ENCODE measurements at regions not wholly inside any gene's neighbourhood (a gene's known extent, or its start where the extent isn't known, plus 50 kb on each side); places are given as distances from the start of the nearest gene placed in this dataset.

DNA sequence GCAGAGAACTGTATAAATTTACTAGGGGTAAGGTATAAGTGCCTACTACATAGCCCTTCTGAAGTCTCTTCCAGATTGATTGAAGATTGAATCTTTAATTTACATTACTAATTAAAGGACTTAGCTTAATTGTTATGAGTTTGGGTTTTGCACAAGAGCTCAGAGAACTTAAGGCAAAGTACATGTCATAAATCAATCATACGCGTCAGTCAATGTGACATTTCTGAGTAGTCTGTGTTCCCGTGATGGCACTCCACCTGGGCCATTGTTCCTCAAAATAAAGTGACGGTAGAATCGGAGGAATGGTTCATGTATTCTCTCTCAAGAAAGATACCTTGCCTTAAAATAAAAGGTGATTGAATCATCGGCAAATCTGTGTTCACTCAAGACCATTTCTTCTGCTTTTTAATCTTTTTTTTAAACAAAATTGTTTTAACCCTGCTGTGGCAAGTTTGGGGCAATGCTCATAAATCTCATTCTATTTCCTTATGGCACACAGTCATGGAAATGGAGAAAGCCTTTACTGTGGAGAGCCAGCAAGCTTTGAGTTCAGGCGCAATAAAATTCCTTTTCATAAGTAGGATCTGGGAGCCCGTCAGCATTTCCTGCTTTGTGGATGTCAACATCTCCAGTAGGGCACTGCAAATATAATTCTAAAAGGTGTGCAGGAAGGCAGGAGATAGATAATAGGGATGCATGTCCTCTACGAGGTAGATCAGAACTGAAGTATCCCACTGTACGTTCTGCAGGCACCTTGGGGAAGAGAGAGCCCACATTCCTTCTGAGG, 427.4 kb downstream of the GATA3 start:
- DNase-seq (ENCODE audit: low spot score) = no peak

DNA sequence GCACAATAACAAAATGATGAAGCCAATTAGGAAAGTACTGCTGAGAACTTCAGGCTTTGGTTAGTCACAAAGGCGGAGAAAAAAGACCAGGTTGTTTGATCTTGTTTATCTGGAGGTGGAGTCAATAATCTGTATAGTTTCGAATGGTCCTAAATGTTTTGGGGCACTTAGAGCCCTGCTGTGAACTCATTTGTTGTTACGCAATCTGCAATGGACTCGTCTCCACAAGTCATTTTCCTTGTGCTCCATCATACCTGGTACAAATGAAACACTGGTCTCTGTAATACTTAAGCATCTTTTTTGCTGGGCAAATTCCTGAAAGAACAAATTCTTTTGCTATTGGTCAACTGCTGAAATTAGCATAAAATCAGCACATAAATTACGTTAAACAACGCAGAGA, 430.5 kb downstream of the GATA3 start:
- DNase-seq (ENCODE audit: low spot score) = no peak

DNA sequence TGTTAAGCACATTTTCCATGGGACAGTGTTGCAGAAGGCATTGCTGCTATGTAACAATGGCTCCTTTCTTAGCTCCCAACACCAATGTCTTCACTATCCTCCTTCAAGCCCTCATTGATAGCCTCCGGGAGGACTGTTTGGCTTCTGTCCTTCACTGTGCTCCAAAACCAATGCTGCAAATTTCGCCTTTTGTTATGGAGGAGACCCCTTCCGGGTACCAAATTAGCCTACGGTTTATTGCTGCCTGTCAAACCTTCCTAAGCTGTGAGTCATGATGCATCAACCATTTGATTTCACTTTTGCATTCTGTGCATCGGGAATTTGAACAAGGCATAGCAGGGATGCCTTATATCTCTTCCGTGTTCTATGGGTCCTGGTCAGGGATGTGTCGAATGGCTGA, 432.9 kb downstream of the GATA3 start:
- DNase-seq (ENCODE audit: low spot score) = no peak

DNA sequence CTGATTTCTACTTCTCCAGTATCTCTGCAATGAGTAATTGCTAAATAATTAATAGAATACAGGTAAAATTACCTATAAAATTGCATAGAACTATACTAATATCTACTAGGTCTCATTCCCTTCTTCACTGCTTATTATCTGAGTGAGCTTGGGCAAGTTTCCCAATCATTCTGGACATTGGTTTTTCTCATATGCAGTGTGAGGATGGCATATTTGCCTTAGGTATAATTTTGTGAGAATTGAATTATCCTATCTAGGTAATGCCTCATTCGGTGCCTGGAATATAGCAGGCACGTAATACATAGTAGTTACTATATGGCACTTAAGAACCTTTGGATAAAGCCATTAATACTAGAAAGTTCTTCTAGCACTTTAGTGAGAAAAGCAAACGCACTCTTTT, 434.7 kb downstream of the GATA3 start:
- DNase-seq (ENCODE audit: low spot score) = no peak

DNA sequence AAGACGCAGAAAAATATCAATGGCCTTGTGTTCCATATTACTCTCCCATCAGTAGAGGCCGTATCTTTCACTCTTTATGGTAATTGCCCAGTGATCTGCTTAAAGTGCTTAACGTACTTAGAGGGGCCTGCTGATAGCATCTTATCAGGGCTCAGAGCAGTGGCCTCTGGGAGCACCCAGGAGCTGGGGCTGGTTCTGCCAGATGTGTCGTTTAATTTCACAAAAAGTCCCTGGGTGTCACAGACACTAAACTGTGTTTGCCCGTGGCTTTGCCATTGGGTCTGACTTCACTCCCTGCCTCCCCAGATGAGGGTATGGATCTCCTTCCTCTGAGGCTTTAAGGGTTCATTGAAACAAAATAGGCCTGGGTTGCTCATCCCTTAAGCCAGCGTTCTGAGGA, 435.3 kb downstream of the GATA3 start:
- DNase-seq (ENCODE audit: low spot score) = no peak

DNA sequence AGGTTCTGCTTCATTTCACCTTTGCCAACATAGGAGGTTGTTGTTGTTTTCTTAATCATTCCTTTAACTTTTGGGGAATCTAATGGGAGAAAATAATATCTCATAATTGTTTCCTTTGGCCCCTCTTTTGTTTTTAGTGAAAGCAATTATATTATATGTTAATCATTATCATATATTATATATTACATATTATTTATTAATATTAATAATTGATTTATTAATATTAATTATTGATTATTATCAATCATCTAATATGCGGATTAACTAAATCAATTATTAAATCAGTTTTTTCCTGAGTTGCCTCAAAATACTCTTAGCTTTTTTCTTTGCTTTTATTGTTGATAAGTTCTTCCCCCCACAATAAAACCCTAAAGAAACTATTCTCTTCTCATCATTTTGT, 443.8 kb downstream of the GATA3 start:
- no peak for DNase-seq (ENCODE audit: low spot score)

DNA sequence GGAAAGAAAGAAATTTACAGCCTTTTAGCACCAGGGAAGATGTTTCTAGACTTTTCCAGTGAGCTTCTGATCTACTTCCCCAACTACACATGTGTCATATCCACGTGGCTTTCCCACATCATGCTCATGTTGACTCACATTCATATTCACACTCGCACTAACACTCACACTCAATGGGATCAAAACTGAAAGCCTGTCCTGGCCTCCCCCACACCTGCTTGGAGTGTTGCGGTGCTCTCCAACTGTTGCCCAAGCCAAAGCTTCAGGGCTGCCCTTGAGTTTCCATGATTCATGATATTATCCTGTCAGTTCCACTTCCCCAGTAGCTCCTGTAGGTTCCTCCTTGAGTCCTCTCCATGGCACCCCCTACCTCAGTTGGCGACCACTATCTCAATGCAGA, 444.4 kb downstream of the GATA3 start:
- DNase-seq (ENCODE audit: low spot score) = no peak

DNA sequence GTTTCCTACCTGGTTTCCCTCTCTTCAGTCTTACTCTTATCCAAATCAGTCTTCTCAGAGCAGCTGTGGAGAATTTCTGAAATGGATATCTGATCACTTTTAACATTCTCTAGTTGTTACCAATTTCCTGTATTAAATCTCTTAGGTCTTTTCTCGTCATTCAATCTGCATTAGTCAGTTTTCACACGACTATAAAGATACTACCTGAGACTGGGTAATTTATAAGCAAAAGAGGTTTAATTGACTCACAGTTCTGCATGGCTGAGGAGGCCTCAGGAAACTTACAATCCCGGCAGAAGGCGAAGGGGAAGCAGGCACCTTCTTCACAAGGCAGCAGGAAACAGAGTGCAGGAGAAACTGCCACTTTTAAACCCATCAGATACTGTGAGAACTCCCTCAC, 444.8 kb downstream of the GATA3 start:
- DNase-seq (ENCODE audit: low spot score) = no peak

DNA sequence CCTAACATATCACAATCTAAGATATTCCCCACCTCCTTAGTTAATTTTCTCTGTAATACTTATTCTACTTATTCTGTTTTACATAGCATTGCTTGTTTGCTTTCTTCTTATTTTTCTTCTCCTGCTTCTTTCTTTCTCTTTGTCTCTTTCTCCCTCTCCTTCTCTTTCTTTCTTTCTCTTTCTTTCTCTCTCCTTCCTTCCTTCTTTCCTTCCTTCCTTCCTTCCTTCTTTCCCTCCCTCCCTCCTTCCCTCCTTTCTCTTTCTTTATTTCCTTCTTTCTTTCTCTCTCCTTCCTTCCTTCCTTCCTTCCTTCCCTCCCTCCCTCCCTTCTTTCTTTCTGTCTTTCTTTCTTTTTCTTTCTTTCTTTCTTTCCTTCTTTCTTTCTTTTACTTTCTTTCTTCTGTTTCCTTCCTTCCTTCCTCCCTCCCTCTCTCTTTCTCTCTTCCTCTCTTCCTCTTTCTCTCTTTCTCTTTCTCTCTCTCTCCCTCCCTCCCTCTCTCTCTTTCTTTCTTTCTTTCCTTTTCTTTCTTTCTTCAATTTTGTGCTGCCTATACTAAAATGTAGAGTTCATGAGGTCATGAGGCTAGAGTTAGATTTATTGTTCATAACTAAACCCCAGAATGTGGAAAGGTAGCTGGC, 445.4 kb downstream of the GATA3 start:
- DNase-seq (ENCODE audit: low spot score) = no peak

DNA sequence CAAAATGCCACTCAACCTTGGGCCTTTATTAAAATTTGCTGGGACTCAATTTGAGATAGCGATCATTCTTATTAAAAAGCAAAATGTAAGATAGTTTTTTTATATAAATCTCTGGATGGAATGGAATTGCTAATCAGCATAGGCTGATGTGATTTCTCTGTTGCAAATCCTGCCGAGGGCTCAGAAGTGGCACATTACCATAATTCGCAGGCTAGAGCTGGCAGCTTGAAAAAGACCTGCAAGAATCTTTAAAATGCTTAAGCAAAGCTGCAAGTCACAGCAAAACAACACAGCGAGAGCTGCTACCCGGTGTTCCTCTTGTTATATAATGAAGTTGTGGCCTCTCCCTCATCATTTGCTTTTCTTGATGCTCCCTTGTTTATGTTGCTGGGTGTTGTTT, 448.1 kb downstream of the GATA3 start:
- DNase-seq (ENCODE audit: low spot score) = no peak

DNA sequence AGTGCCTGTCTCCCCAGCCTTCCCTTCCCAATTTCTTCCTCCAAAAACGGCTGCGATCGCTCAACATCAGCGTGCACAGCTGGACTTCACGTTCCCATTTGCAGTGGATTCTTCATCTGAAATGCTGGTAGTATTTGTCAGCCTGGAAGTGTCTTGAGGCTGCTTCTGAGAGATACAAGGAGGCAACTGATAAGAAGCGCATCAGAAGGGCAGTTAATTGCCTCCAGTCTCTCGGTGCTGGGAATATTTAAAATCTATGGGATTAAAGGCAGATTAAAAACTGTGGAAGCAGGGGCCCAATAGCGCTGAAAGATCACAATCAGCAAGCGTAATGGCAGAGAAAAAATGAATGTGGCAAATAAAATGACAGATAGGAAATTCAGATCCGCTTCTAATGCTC, 450.0 kb downstream of the GATA3 start:
- DNase-seq (ENCODE audit: low spot score) = no peak

DNA sequence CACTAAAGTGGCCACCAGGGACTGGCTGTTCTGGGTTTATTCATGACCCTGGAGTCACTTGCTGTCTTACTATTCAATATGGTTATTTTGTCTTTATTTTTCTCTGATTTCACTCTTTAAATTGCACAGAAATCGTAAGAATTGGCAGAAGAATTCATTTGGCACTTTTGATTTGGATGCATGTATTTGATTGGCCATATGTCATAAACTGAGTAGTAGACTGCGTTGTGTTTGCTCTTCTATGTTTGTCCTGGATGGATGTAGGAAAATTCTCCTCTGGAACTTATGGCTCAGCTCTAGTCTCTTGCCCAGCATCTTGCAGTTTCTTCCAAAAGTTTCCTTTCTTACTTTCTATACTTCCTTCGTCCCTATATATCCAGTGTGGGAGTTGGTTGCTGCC, 452.7 kb downstream of the GATA3 start:
- no peak for DNase-seq (ENCODE audit: low spot score)

DNA sequence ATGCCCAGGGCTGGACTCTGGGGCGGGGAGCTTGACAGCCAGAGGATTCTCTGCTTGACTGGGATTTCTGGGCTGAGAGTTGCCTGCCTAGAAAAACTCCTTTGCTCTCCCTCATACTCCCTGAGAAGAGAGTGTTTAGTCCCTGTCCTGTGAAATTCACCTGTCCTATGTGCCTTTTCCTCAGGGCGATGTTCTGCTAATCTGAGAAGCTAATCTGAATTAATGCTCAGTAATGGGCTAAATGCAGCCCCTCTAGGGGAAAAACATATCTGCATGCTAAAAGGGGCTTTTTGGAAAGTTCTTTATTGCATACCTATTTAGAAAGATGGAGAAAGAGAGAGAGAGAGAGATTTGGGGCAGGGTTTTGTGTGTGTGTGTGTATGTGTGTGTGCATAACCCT, 454.4 kb downstream of the GATA3 start:
- no peak for DNase-seq (ENCODE audit: low spot score)

DNA sequence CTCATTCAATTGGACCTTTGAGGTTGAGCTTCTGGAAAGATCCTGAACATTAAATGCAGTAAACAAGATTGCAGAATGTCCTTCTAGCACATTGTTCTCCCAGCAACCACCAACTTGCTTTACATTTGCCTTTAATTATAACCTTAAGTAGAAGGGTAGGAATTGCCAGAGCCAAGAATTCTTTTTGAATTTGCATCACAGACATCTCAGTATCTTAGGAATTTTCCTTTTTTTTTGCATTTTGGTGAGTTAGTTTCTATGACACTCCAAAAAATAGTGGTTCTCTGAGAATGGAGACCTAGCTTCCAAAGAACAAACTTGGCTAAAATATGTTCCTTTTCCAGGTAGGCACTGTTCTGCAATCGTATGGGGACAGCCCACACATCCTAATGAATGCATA, 456.0 kb downstream of the GATA3 start:
- DNase-seq (ENCODE audit: low spot score) = no peak

DNA sequence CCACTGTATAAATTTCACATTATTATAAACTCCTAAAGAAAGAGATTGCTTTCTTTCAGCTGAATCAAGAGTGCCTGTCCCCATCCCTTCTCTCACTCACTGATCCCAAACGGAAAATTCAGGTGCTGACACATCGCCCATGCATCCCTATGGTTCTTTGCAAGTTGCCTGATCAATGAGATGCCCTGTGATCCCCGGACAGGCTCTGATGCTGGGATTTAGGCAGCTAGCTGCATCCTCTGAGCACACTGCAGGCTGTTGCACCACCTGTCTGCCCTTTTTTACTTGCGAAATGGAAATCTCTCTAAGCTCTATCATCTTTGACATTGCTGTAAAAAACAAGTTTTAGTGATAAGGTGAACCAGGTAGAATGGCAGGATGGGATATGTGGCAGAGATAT, 456.5 kb downstream of the GATA3 start:
- no peak for DNase-seq (ENCODE audit: low spot score)

DNA sequence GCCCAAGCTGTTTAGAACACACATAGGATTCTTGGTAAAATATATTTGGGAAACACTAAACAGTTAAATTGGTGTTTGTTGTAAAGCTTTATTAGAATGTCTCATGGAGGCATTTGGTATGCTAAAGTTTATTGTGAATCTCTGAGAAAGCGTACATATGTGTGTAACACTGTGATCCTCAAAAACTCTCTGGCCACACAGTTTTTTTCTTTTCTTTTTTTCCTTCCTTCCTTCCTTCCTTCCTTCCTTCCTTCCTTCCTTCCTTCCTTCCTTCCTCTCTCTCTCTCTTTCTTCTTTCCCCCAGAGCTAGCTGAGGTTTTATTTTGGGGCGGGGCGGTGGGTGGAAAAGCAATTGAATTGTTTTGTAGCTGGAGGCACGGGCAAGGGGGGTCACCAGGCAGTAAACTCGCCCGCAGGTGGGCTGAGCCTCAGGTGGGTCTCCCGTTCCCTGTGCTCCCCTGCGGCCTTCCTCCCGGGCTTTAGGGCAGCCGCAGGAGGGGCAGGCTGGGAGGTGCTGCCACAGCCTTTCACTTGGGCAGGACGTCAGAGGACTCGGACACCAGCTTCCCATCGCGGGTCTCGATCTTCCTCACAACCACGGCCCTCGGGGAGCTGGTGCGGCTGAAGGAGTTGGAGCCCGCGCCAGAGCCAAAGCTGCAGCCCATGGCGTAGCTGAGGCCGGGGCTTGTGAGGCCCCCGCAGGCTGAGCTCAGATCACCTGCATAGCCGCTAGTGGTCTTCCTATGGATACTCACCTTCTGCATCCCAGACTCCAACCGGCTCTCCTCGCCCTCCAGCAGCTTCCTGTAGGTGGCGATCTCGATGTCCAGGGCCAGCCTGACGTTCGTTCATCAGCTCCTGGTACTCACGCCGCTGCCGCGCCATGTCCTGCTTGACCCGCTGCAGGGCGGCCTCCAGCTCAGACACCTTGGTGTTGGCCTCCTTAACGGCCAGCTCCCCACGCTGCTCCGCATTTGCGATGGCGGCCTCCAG, 459.0 kb downstream of the GATA3 start:
- no peak for DNase-seq (ENCODE audit: low spot score)

DNA sequence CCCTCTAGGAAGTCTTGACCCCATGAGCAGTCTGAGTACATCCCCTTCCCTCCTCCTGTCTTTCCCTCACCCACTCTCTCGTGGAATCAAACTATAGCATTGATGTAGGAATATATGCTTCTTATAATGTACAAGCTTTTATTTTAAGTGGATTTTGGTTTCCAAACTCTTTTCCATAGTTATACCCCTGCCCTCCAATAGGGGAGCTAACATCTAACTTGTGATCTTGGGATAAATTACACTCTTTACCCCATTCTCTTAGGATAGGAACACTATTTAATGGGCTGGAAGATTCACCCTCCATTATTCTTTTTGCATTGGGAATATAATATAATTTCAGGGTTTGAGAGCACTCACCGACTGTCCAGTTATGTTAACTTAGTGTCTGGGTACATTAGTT, 465.9 kb downstream of the GATA3 start:
- DNase-seq (ENCODE audit: low spot score) = no peak

DNA sequence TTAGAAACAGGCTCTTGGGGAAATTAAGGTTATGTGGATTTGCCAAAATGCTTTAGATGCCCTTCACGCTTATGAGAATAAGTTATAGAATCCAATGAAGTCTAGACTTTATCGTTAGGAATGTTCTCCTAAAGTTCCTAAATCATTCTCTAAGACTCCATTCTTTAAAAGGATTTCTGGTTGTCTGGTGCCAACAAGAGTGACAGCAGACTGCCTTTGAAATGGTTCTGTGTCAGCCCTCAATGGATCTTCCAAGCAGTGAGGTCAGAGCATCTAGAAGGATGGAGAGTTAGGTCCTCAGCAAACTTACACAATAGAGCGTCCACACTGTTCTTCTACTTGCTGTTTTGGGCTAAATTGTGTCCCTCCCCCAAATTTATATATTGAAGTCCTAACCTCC, 473.3 kb downstream of the GATA3 start:
- DNase-seq (ENCODE audit: low spot score) = no peak

DNA sequence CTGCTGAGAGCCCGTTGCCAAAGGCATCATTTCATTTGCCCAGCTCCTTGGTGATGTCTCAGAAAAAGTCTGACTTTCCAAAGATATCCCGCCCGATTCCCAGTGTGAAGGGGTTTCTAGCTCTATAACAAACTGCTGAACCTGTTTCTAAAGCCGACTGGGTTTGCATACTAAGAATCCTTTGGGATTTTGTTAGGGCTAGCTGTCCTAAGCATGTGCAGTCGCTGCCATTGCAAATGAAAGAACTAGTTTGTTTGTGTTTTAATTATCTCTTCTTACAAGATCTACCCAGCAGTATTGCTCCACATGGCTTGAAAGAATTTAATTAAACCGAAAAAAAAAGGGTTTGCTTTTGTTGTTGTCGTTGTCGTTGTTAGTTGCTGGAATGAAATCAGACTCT, 476.6 kb downstream of the GATA3 start:
- no peak for DNase-seq (ENCODE audit: low spot score)

DNA sequence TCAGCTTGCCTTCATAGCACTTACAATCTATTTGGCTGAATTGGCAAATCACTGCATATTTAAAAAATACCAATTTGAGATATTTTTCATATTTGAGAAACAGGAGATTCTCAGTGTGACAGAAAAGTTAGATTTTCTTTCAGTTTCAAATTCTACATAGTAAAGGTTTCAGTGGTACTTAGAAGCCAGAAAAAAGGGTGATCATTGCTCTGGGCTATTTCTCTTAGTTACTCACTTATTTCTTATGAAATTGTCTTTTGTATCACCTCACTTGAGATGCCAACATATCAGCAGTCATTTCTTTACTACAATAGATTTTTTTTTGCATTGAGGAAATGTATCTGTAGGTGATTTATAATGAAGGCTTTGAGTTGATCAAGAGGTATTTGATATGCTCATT, 478.2 kb downstream of the GATA3 start:
- no peak for DNase-seq (ENCODE audit: low spot score)

DNA sequence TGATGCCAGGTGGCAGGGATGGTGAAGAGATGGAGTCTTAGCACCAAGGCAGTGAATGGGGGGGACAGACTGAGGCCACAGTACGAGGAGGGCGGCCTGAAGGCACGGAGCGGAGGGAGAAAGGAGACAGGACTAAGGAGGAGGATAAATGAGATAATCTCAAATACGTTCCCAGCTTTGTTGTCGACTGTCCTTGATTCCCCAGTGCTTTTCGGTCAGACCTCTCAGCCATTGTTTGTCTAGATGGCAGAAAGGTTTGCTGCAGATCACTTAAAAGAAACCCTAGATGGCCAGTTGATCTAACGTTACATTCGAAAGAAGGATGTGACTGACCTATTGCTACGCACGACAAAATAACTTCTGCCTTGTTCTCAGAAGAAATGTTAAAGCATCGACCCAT, 479.0 kb downstream of the GATA3 start:
- DNase-seq (ENCODE audit: low spot score) = no peak

DNA sequence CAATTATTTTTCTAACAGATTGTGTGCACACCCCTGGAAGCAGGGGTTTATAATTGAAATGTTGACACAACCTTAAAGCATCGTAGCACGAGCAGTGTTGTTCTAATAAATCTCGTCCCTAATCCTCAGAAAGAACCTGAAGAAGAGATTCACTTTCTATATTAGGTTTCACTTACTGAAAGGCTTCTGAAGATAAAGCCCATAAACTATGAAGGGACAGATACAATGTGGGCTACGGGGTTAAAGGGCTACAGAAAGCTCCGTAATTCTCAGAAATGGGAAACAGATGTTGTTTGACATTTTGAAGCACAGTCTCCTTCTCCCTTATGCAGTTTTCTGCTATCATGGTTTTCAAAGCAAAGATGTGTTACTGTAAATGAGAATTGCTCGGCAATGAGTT, 479.6 kb downstream of the GATA3 start:
- DNase-seq (ENCODE audit: low spot score) = no peak

DNA sequence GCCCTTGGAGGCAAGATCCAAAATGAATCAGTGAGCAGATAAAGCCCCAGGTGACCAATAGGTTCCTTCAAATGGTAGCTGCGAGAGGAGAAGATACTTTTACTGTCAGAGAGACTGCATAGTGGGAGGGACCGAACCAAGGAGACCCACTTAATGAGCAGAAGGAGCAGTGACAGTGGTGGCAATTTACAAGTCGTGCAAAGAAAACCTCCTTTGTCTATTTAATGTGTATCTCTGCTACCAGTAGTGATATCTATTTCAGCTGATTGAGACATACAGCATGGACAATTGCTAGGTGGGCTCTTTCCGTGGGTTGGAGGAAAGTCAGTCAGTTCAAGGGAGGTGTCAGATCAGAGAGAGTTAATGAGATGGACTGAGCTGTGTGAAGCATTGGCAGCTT, 480.4 kb downstream of the GATA3 start:
- no peak for DNase-seq (ENCODE audit: low spot score)
